IMR-90 (cell line): ENCODE measurements at regions not wholly inside any gene's neighbourhood (a gene's known extent, or its start where the extent isn't known, plus 50 kb on each side); places are given as distances from the start of the nearest gene placed in this dataset.
"Not testable (repeated sequence)": the region's sequence is repeated elsewhere in the genome, so short reads cannot be mapped to it uniquely, and the experiment has no call there.

Experiments
- ATAC-seq: fragments of 200-7000 bp; cut with Tn5 transposase; 2 replicates; pipeline ENCODE4 v1.9.1; 2020; ENCODE audit warnings: low read depth, mild to moderate bottlenecking, moderate library complexity
- BruUV-seq: library from RNA; stranded (reverse); fragments of 400-500 nt; replicated peaks from 2 replicates; lab custom pipeline; 2021; lab: Mats Ljungman, UMichigan
- CTCF ChIA-PET: fragments of 300-600 bp; formaldehyde crosslinking; extraction: SDS; loops from one replicate; lab custom pipeline; 2021; ENCODE audit warnings: antibody characterized with exemption; lab: Yijun Ruan, JAX
- POLR2A ChIA-PET: fragments of 300-600 bp; sonication (Branson Sonifier 250); formaldehyde crosslinking; loops from one replicate; lab custom pipeline; 2022; ENCODE audit warnings: antibody characterized with exemption; ENCODE audit not compliant: unreplicated experiment; lab: Charles Lee
- DNase-seq: peaks from one replicate; pipeline ENCODE4 v3.0.0; 2013
- H2AFZ ChIP-seq: replicated peaks from 2 replicates; pipeline ENCODE3; 2013; ENCODE audit warnings: low read length, mild to moderate bottlenecking; ENCODE audit not compliant: poor library complexity
- H2AK5ac ChIP-seq: 2 replicates; pipeline ENCODE4 v1.6.1; 2013; ENCODE audit warnings: low read depth, low read length, inconsistent platforms
- H2AK9ac ChIP-seq: replicated peaks from 2 replicates; pipeline ENCODE3; 2013; ENCODE audit warnings: mild to moderate bottlenecking, low read depth, low read length, moderate library complexity; ENCODE audit not compliant: poor library complexity
- H2BK120ac ChIP-seq: 2 replicates; pipeline ENCODE4 v1.6.1; 2013; ENCODE audit warnings: low read depth, low read length, inconsistent platforms
- H2BK15ac ChIP-seq: 3 replicates; pipeline ENCODE4 v1.6.1; 2013; ENCODE audit warnings: low read depth, low read length, inconsistent platforms
- H2BK20ac ChIP-seq: 2 replicates; pipeline ENCODE4 v1.6.1; 2013; ENCODE audit warnings: low read depth, mild to moderate bottlenecking, inconsistent platforms, low read length, moderate library complexity
- H2BK5ac ChIP-seq: 2 replicates; pipeline ENCODE4 v1.6.1; 2013; ENCODE audit warnings: mild to moderate bottlenecking, low read depth, low read length, inconsistent platforms; ENCODE audit not compliant: poor library complexity, severe bottlenecking
- H3K14ac ChIP-seq: replicated peaks from 2 replicates; pipeline ENCODE4 v1.6.1; 2013; ENCODE audit warnings: low read depth, low read length, inconsistent platforms
- H3K18ac ChIP-seq: 2 replicates; pipeline ENCODE4 v1.6.1; 2013; ENCODE audit warnings: low read depth, low read length, control low read depth
- H3K23ac ChIP-seq: 2 replicates; pipeline ENCODE4 v1.6.1; 2013; ENCODE audit warnings: low read depth, low read length, inconsistent platforms
- H3K27ac ChIP-seq: 2 replicates; pipeline ENCODE4 v1.5.1; 2013; ENCODE audit warnings: mild to moderate bottlenecking, control low read depth, low read length; ENCODE audit not compliant: insufficient read depth
- H3K27me3 ChIP-seq: 2 replicates; pipeline ENCODE4 v1.6.1; 2013; ENCODE audit warnings: low read length; ENCODE audit not compliant: control insufficient read depth, insufficient read depth
- H3K36me3 ChIP-seq: 2 replicates; pipeline ENCODE4 v1.6.1; 2013; ENCODE audit warnings: low read length, mixed read lengths; ENCODE audit not compliant: control insufficient read depth, insufficient read depth
- H3K4ac ChIP-seq: 2 replicates; pipeline ENCODE4 v1.6.1; 2013; ENCODE audit warnings: low read depth, low read length, inconsistent platforms
- H3K4me1 ChIP-seq: 2 replicates; pipeline ENCODE4 v1.6.1; 2013; ENCODE audit warnings: low read length, mixed read lengths; ENCODE audit not compliant: control insufficient read depth, insufficient read depth
- H3K4me2 ChIP-seq: 2 replicates; pipeline ENCODE4 v1.6.1; 2013; ENCODE audit warnings: low read depth, mild to moderate bottlenecking, control low read depth, low read length, moderate library complexity
- H3K4me3 ChIP-seq: 2 replicates; pipeline ENCODE4 v1.5.1; 2013; ENCODE audit warnings: low read depth, mild to moderate bottlenecking, control low read depth, low read length, moderate library complexity; ENCODE audit not compliant: insufficient read depth
- H3K56ac ChIP-seq: 2 replicates; pipeline ENCODE4 v1.6.1; 2013; ENCODE audit warnings: low read length, inconsistent platforms; ENCODE audit not compliant: insufficient read depth; ENCODE audit errors: extremely low read depth
- H3K79me1 ChIP-seq, 2 experiments: 2 replicates each; pipeline ENCODE4 v1.6.1; 2013; ENCODE audit warnings: low read length in 2 of 2, inconsistent platforms in 1 of 2, low read depth in 1 of 2
- H3K9ac ChIP-seq: 2 replicates; pipeline ENCODE4 v1.6.1; 2013; ENCODE audit warnings: low read depth, low read length, control low read depth
- H3K9me1 ChIP-seq: 2 replicates; pipeline ENCODE4 v1.6.1; 2013; ENCODE audit warnings: low read length, inconsistent platforms; ENCODE audit not compliant: insufficient read depth
- H3K9me3 ChIP-seq: 2 replicates; pipeline ENCODE4 v1.6.1; 2013; ENCODE audit warnings: low read length; ENCODE audit not compliant: control insufficient read depth, insufficient read depth
- H4K20me1 ChIP-seq: 2 replicates; pipeline ENCODE4 v1.6.1; 2013; ENCODE audit warnings: low read length, inconsistent platforms; ENCODE audit not compliant: insufficient read depth
- H4K5ac ChIP-seq: 2 replicates; pipeline ENCODE4 v1.6.1; 2013; ENCODE audit warnings: mild to moderate bottlenecking, low read depth, low read length, control low read depth
- H4K8ac ChIP-seq, 2 experiments: 2 replicates each; pipeline ENCODE4 v1.6.1; 2013; ENCODE audit warnings: low read depth in 2 of 2, low read length in 2 of 2, control low read depth in 1 of 2, inconsistent platforms in 1 of 2
- H4K91ac ChIP-seq: 2 replicates; pipeline ENCODE4 v1.6.1; 2013; ENCODE audit warnings: low read depth, low read length, inconsistent platforms; ENCODE audit not compliant: insufficient read depth
- WGBS, 2 experiments: methylation state at CpG; one replicate each; pipeline versions ENCODE4 v1.1.5 to v1.1.7; 2013; ENCODE audit warnings: missing lambda C conversion rate in 2 of 2; ENCODE audit not compliant: insufficient read length in 1 of 2; ENCODE audit errors: extremely low coverage in 2 of 2; 5-methylcytosine and 5-hydroxymethylcytosine counted together
- dilution Hi-C: fragments of 300-500 bp; cut with HindIII; formaldehyde crosslinking; loops from one replicate; pipeline ENCODE4 v1.14.3; 2018; ENCODE audit warnings: low sequenced_read_pairs; ENCODE audit not compliant: unreplicated experiment
- in situ Hi-C: fragments of 300-500 bp; cut with MboI; formaldehyde crosslinking; loops from 3 replicates; pipeline ENCODE4 v1.14.3; 2019; ENCODE audit warnings: low sequenced_read_pairs, inconsistent platforms, mixed read lengths
- intact Hi-C: fragments of 100-400 bp; cut with micrococcal nuclease; formaldehyde crosslinking; loops from 2 replicates; pipeline ENCODE4 v1.10.0; 2022

DNA sequence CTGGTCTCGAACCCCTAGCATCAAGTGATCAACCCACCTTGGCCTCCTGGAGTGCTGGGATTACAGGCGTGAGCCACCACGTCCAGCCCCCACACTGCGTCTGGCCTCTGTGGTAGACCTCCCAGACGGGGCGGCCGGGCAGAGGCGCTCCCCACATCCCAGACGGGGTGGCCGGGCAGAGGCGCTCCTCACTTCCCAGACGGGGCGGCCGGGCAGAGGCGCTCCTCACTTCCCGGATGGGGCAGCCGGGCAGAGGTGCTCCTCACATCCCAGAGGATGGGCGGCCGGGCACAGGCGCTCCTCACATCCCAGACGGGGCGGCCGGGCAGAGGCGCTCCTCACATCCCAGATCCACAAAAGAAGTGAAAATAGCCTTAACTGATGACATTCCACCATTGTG is 1891.0 kb upstream of the CDH9 start:
- intact Hi-C loops, H3K18ac ChIP-seq, H3K4ac ChIP-seq, H2AFZ ChIP-seq, H3K14ac ChIP-seq, H3K56ac ChIP-seq, H3K9ac ChIP-seq, H4K8ac ChIP-seq, H4K5ac ChIP-seq, H3K4me3 ChIP-seq, H2AK5ac ChIP-seq, H3K9me3 ChIP-seq, H2BK120ac ChIP-seq, H3K27ac ChIP-seq, H2BK5ac ChIP-seq, H3K27me3 ChIP-seq, H3K79me1 ChIP-seq, H3K36me3 ChIP-seq, in situ Hi-C loops, H3K23ac ChIP-seq, BruUV-seq, H2AK9ac ChIP-seq, CTCF ChIA-PET, POLR2A ChIA-PET, H3K4me2 ChIP-seq, H4K91ac ChIP-seq, DNase-seq, H3K9me1 ChIP-seq, H3K4me1 ChIP-seq, H2BK15ac ChIP-seq, dilution Hi-C loops, ATAC-seq, H2BK20ac ChIP-seq, H4K20me1 ChIP-seq: not testable (repeated sequence)
- no CpG with 5 or more reads among the region's 24 CpGs for WGBS, 2 experiments

DNA sequence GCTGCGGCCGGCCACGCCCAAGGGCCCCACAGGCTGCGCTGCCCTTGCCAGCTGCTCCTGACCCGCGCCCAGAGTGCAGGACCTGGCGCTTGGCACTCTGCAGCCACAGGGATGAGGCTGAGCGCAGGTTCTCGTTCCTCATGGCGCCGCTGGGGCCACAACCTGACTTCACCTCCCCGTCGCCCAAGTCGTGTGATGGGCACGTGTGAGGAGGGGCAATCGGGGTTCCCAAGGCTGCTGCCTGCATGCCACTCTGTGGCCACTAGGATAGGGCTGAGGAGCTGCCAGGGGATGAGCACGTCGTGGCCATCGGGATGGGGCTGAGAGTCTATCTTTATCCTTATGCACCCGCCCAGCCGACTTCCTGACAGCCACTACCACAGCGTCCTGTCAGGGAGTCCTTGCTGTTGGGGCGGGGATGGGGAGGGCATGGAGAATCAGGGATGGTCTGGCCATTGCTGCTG is 1890.0 kb upstream of the CDH9 start:
- DNase-seq, H3K9ac ChIP-seq, H3K18ac ChIP-seq, dilution Hi-C loops, H2BK20ac ChIP-seq, POLR2A ChIA-PET, H2BK120ac ChIP-seq, H4K91ac ChIP-seq, H3K27ac ChIP-seq, CTCF ChIA-PET, H3K27me3 ChIP-seq, H4K20me1 ChIP-seq, H2AK5ac ChIP-seq, ATAC-seq, H3K23ac ChIP-seq, BruUV-seq, H3K9me1 ChIP-seq, H3K4me2 ChIP-seq, H2BK15ac ChIP-seq, H3K4ac ChIP-seq, H3K4me1 ChIP-seq, intact Hi-C loops, H3K56ac ChIP-seq, H3K79me1 ChIP-seq, in situ Hi-C loops, H3K9me3 ChIP-seq, H2AK9ac ChIP-seq, H2AFZ ChIP-seq, H3K4me3 ChIP-seq, H2BK5ac ChIP-seq, H3K14ac ChIP-seq, H4K5ac ChIP-seq, H4K8ac ChIP-seq, H3K36me3 ChIP-seq: not testable (repeated sequence)
- WGBS, 2 experiments: 19% methylated on average over 3 of the region's 23 CpGs; no CpG with 5 or more reads in 1 of the 2 experiments
